ENCODE measurements at regions not wholly inside any gene's neighbourhood (a gene's known extent, or its start where the extent isn't known, plus 50 kb on each side); places are given as distances from the start of the nearest gene placed in this dataset.

DNA sequence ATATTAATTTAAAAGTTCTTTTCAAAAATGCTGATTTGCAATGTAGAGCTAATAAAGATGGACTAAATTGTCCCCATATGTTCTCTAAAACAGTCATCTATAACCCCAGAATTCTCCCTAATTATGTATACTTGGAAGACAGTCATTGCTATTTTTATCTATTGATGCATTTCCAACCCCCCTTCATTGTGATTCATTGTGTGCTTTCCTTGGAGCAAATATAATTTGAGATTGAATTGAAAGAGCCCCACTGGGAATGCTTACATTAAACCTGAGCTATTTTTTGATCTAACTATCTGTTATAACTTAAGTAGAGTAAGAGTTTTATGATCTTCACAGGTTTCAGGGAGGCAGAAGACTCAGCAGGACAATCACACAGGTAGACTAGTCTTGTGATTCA is 73.7 kb upstream of the PTCHD4 start:
- DNase-seq (ENCODE audit: low read depth), result no peak
- no peak for FAIRE-seq
- Histone ChIP-seq H3K27me3 (ENCODE audit: control insufficient read depth, insufficient read depth, low read length) (no peaks in the 10 kb centered on the region), H3K36me3 (ENCODE audit: control insufficient read depth, insufficient read depth, low read length) (no peaks in the 10 kb centered on the region), H3K4me3 (ENCODE audit: low read depth, low read length) (no peak overlapping the region)
- TF ChIP-seq, protein P1, sequence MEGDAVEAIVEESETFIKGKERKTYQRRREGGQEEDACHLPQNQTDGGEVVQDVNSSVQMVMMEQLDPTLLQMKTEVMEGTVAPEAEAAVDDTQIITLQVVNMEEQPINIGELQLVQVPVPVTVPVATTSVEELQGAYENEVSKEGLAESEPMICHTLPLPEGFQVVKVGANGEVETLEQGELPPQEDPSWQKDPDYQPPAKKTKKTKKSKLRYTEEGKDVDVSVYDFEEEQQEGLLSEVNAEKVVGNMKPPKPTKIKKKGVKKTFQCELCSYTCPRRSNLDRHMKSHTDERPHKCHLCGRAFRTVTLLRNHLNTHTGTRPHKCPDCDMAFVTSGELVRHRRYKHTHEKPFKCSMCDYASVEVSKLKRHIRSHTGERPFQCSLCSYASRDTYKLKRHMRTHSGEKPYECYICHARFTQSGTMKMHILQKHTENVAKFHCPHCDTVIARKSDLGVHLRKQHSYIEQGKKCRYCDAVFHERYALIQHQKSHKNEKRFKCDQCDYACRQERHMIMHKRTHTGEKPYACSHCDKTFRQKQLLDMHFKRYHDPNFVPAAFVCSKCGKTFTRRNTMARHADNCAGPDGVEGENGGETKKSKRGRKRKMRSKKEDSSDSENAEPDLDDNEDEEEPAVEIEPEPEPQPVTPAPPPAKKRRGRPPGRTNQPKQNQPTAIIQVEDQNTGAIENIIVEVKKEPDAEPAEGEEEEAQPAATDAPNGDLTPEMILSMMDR (IDR thresholded peaks at IDR 0.05; ENCODE audit: insufficient read depth, low read length, severe bottlenecking), result no peak

DNA sequence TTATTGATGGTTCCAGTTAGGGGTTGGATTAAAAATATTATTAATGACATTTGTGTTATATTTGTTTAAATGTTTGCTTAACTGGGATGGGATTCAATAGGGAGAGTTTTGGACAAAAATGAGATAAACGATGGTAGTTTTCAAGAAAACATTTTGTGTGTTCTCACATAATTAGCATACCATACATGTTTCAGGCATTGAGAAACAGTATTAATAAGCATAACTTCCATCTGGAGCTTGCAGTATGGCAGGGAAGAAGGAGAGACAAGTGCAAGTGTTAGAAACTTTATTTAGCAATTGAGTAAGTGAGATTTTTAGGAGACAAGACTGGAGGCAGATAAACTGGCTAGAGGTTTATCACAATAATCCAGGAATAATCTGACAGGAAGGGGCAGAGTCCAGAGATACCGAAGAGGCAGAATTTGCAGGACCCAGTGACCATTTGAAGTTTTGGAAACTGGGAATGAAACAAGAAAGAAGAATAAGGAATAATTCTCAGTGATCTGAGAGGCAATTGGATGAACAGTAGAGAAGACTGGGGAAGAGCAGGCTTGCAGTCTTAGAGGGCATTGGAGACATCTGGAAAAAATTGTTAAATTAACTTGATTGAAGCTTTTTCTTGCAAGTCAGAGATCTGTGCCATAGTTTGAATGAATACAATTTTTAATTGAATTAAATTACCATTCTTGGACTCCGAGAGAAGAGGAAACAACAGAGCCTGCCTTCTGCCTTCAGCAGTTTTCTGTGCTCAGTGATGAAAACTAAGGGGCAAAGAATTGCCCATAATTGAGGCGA is 73.0 kb upstream of the PTCHD4 start:
- no peak overlapping the region for H3K4me3 ChIP-seq (ENCODE audit: low read depth, low read length)
- TF ChIP-seq, protein P1 (IDR thresholded peaks at IDR 0.05; ENCODE audit: insufficient read depth, low read length, severe bottlenecking), result no peak
- FAIRE-seq, result no peak

DNA sequence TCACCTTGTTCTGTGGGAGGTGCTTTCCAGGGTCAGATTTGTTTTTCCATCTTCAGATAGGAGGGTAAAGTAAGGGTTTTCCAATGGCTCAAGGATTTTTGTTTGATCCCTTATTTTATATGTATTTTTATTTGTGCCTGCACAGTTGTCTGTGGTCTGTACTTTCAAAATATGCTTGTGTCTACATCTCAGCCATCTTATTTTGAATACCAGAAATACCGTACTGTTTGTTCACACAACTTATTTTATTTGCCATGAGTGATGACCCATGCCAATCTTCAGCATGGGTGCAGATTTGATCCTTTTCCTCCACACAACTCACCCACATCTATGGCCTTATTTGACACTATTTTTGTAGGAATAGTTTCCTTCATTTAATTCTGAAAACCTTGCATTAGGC is 72.2 kb upstream of the PTCHD4 start:
- TF ChIP-seq, protein P1 (IDR thresholded peaks at IDR 0.05; ENCODE audit: insufficient read depth, low read length, severe bottlenecking), result no peak
- FAIRE-seq, result no peak
- Histone ChIP-seq H3K36me3 (ENCODE audit: control insufficient read depth, insufficient read depth, low read length) (no peaks in the 10 kb centered on the region), H3K4me3 (ENCODE audit: low read depth, low read length) (no peak overlapping the region), H3K27me3 (ENCODE audit: control insufficient read depth, insufficient read depth, low read length) (no peaks in the 10 kb centered on the region)
- DNase-seq (ENCODE audit: low read depth), result no peak

More for the DNA sequence above, 73.0 kb upstream of the PTCHD4 start:
- Histone ChIP-seq H3K27me3 (ENCODE audit: control insufficient read depth, insufficient read depth, low read length) (no peaks in the 10 kb centered on the region), H3K36me3 (ENCODE audit: control insufficient read depth, insufficient read depth, low read length) (no peaks in the 10 kb centered on the region)
- no peak for DNase-seq (ENCODE audit: low read depth)

DNA sequence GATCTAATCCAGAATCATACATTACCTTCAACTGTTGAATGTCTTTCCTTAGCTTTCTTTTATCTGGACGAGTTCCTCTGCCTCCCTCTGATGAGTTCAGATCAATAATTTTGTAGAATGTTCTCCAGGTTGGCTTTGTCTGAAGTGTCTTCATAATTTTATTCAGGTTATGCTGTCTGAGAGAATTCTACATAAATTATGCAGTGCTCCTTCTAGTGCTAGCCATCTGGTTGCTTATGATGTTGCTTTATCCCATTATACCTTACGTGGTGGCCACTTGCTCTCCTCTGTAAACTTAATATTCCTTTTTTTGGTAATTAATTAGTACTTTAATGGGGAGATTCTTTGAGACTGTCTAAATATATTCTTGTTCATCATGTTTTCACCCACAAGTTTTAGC is 67.7 kb upstream of the PTCHD4 start:
- FAIRE-seq (no peak), DNase-seq (ENCODE audit: low read depth) (no peak)
- TF ChIP-seq, protein P1 (IDR thresholded peaks at IDR 0.05; ENCODE audit: insufficient read depth, low read length, severe bottlenecking), result no peak
- Histone ChIP-seq H3K27me3 (ENCODE audit: control insufficient read depth, insufficient read depth, low read length) (no peaks in the 10 kb centered on the region), H3K4me3 (ENCODE audit: low read depth, low read length) (no peak overlapping the region), H3K36me3 (ENCODE audit: control insufficient read depth, insufficient read depth, low read length) (no peaks in the 10 kb centered on the region)

DNA sequence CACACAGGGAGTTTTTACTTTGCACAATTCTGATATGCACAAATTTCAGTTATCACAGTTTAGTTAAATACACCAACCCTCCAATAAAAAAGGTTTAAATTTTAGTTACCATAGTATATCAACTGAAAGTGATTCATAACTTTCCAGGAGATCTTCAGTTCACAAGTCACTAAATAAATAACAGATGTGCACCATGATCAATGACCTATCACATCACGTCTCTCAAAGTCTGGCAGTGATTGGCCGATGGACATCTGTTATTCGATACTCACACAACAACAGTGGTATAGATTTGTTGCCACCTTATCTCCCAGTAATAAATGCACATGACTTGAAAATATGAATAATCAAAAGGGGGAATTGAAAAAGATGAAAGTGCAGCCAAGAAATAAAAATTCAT is 66.8 kb upstream of the PTCHD4 start:
- FAIRE-seq, result no peak
- no peak for DNase-seq (ENCODE audit: low read depth)
- no peaks in the 10 kb centered on the region for H3K27me3 ChIP-seq (ENCODE audit: control insufficient read depth, insufficient read depth, low read length)
- TF ChIP-seq, protein P1 (IDR thresholded peaks at IDR 0.05; ENCODE audit: insufficient read depth, low read length, severe bottlenecking), result no peak
- H3K4me3 ChIP-seq (ENCODE audit: low read depth, low read length), result no peak overlapping the region
- H3K36me3 ChIP-seq (ENCODE audit: control insufficient read depth, insufficient read depth, low read length), result no peaks in the 10 kb centered on the region
